Left ventricle myocardium inferior (tissue), 1 donor: ENCODE measurements at regions not wholly inside any gene's neighbourhood (a gene's known extent, or its start where the extent isn't known, plus 50 kb on each side); places are given as distances from the start of the nearest gene placed in this dataset.

ENCODE experiments used
- DNase-seq: peaks from one replicate; pipeline ENCODE4 v3.0.0-alpha.2; 2020
- H3K27ac ChIP-seq: fragments of 200-600 bp; replicated peaks from 2 replicates; pipeline ENCODE4 v1.8.0; 2021
- H3K27me3 ChIP-seq: fragments of 200-600 bp; 2 replicates; pipeline ENCODE4 v1.8.0; 2021; ENCODE audit warnings: low read depth
- H3K36me3 ChIP-seq: fragments of 200-600 bp; 2 replicates; pipeline ENCODE4 v1.8.0; 2021
- H3K4me1 ChIP-seq: fragments of 200-600 bp; 2 replicates; pipeline ENCODE4 v1.8.0; 2021
- H3K4me3 ChIP-seq: fragments of 200-600 bp; 2 replicates; pipeline ENCODE4 v1.8.0; 2021; ENCODE audit warnings: mild to moderate bottlenecking, moderate library complexity
- H3K9me3 ChIP-seq: fragments of 200-600 bp; replicated peaks from 2 replicates; pipeline ENCODE4 v1.8.0; 2021
- intact Hi-C: fragments of 100-400 bp; cut with micrococcal nuclease; formaldehyde crosslinking; loops from one replicate; pipeline ENCODE4 v1.11.0; 2022
- TF ChIP-seq, protein P1 (sequence below): fragments of 200-600 bp; IDR thresholded peaks from 2 replicates; pipeline ENCODE4 v1.8.0; 2021; ENCODE audit warnings: antibody characterized with exemption, mild to moderate bottlenecking, borderline replicate concordance
- donor health status: DM: no; HTN: yes; CAD: no; lungs with severe emphysema.

GRCh38 chr14:25882899-25883298 lies 714.9 kb downstream of the NOVA1 start:
- no peak for DNase-seq
- intact Hi-C loops = no loop called here
- TF ChIP-seq, protein P1, sequence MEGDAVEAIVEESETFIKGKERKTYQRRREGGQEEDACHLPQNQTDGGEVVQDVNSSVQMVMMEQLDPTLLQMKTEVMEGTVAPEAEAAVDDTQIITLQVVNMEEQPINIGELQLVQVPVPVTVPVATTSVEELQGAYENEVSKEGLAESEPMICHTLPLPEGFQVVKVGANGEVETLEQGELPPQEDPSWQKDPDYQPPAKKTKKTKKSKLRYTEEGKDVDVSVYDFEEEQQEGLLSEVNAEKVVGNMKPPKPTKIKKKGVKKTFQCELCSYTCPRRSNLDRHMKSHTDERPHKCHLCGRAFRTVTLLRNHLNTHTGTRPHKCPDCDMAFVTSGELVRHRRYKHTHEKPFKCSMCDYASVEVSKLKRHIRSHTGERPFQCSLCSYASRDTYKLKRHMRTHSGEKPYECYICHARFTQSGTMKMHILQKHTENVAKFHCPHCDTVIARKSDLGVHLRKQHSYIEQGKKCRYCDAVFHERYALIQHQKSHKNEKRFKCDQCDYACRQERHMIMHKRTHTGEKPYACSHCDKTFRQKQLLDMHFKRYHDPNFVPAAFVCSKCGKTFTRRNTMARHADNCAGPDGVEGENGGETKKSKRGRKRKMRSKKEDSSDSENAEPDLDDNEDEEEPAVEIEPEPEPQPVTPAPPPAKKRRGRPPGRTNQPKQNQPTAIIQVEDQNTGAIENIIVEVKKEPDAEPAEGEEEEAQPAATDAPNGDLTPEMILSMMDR = no peak

DNA sequence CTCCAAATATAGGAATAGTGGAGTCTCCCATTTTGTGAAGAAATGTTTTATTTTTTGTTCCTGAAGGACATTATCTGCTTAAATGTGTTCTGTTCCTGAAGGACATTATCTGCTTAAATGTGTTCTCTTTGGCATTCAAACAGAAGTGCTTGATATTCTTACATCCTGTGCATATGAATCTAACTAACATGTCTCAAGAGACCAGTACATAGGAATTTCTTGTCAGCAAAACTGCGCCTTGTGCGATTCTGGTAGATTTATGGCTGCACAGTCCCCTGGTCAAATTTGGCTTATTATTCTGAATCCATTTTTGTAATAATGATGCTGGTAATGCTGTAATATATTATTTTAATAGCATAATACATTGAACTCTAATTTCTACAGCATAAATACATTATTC lies 722.4 kb downstream of the NOVA1 start:
- DNase-seq = no peak
- no peak overlapping the region for H3K27ac ChIP-seq
- intact Hi-C loops = no loop called here
- no peaks in the 10 kb centered on the region for H3K9me3 ChIP-seq
- TF ChIP-seq, protein P1 = no peak
- H3K4me3 ChIP-seq = no peak overlapping the region
- no peaks in the 10 kb centered on the region for H3K27me3 ChIP-seq
- H3K36me3 ChIP-seq = no peaks in the 10 kb centered on the region
- H3K4me1 ChIP-seq = no peaks in the 10 kb centered on the region

More at GRCh38 chr14:25882899-25883298, 714.9 kb downstream of the NOVA1 start:
- Histone ChIP-seq H3K4me1 (no peaks in the 10 kb centered on the region), H3K27ac (no peak overlapping the region), H3K4me3 (no peak overlapping the region), H3K36me3 (no peaks in the 10 kb centered on the region), H3K27me3 (no peaks in the 10 kb centered on the region), H3K9me3 (no peaks in the 10 kb centered on the region)

- Histone ChIP-seq H3K27me3 (no peaks in the 10 kb centered on the region), H3K36me3 (no peaks in the 10 kb centered on the region), H3K4me1 (no peaks in the 10 kb centered on the region), H3K9me3 (no peaks in the 10 kb centered on the region), H3K27ac (no peak overlapping the region), H3K4me3 (no peak overlapping the region)
- DNase-seq = no peak
- TF ChIP-seq, protein P1 = no peak
- intact Hi-C loops = no loop called here
Observed at GRCh38 chr14:25869854-25870253, 728.0 kb downstream of the NOVA1 start.

DNA sequence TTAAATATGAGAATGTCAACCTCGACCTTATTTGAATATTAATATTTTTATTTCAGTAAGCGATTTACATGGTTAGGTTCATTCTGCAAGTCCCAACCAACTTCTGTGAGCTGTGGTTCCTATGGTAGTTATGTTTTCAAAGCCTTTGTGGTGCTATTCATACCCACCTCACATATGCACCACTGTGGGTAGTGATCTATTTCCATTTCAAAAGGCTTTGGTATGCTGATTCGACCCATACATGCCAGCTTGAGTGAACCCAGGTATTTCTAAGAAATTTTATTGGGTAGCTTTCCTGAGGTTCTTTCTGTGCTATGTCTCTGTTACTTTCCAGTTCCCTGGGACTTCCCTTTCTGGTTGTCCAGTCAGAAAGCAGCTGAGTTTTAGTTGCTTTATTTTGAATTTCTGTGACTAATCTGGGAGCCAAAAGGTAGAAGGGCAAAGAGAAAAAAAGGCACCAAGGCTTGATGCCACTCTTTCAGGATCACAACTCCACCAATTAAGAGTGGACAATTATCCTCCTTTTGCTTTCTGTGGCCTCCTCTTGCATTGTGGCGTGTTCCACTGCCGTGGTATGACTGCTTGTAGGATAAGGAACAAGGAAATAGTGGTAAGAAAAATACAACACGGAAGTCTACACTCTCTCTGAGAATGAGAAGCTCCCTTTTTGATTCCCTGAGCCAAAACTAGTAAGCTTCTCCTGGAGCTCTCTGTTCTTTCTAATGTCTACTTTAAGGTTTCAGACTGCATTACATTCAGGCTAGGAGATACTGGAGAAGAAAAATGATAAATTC lies 729.1 kb downstream of the NOVA1 start:
- intact Hi-C loops = no loop called here
- Histone ChIP-seq H3K4me1 (no peaks in the 10 kb centered on the region), H3K27ac (no peak overlapping the region), H3K9me3 (no peaks in the 10 kb centered on the region), H3K27me3 (no peaks in the 10 kb centered on the region), H3K36me3 (no peaks in the 10 kb centered on the region), H3K4me3 (no peak overlapping the region)
- TF ChIP-seq, protein P1 = no peak
- no peak for DNase-seq

GRCh38 chr14:25861406-25861805 lies 736.4 kb downstream of the NOVA1 start:
- Histone ChIP-seq H3K27me3 (no peaks in the 10 kb centered on the region), H3K9me3 (no peaks in the 10 kb centered on the region), H3K4me1 (no peaks in the 10 kb centered on the region), H3K27ac (no peak overlapping the region), H3K36me3 (no peaks in the 10 kb centered on the region), H3K4me3 (no peak overlapping the region)
- intact Hi-C loops = no loop called here
- TF ChIP-seq, protein P1 = no peak
- DNase-seq = no peak
